GM23248 (cell line): ENCODE measurements at regions not wholly inside any gene's neighbourhood (a gene's known extent, or its start where the extent isn't known, plus 50 kb on each side); places are given as distances from the start of the nearest gene placed in this dataset.

ENCODE experiments used
- DNase-seq: peaks from one replicate; pipeline ENCODE4 v3.0.0-alpha.2; 2015
- H2AFZ ChIP-seq: fragments of 200-600 bp; sonication (generic); 2 replicates; pipeline ENCODE4 v1.6.1; 2016; ENCODE audit warnings: antibody characterized with exemption
- H3F3A ChIP-seq: fragments of 200-600 bp; sonication (generic); 2 replicates; pipeline ENCODE4 v1.6.1; 2016; ENCODE audit warnings: mild to moderate bottlenecking, antibody characterized with exemption, mixed run types; ENCODE audit not compliant: insufficient read depth
- H3K27ac ChIP-seq: fragments of 200-600 bp; sonication (generic); 2 replicates; pipeline ENCODE4 v1.5.1; 2016; ENCODE audit warnings: mild to moderate bottlenecking
- H3K27me3 ChIP-seq: fragments of 200-600 bp; sonication (generic); replicated peaks from 2 replicates; pipeline ENCODE4 v1.6.1; 2016; ENCODE audit warnings: mild to moderate bottlenecking; ENCODE audit not compliant: insufficient read depth
- H3K36me3 ChIP-seq: fragments of 200-600 bp; sonication (generic); 2 replicates; pipeline ENCODE4 v1.6.1; 2016; ENCODE audit warnings: low read depth, mild to moderate bottlenecking
- H3K4me1 ChIP-seq: fragments of 200-600 bp; sonication (generic); 2 replicates; pipeline ENCODE4 v1.6.1; 2016; ENCODE audit warnings: mild to moderate bottlenecking; ENCODE audit not compliant: insufficient read depth
- H3K4me2 ChIP-seq: fragments of 200-600 bp; sonication (generic); one replicate; pipeline ENCODE4 v1.6.1; 2016; ENCODE audit warnings: mild to moderate bottlenecking; ENCODE audit not compliant: unreplicated experiment
- H3K4me3 ChIP-seq: fragments of 200-600 bp; sonication (generic); 2 replicates; pipeline ENCODE4 v1.5.1; 2016; ENCODE audit warnings: mild to moderate bottlenecking
- H3K79me2 ChIP-seq: fragments of 200-600 bp; sonication (generic); 2 replicates; pipeline ENCODE4 v1.6.1; 2016; ENCODE audit warnings: mild to moderate bottlenecking; ENCODE audit not compliant: insufficient read depth
- H3K9ac ChIP-seq: fragments of 200-600 bp; sonication (generic); 2 replicates; pipeline ENCODE4 v1.6.1; 2016; ENCODE audit warnings: mild to moderate bottlenecking
- H3K9me2 ChIP-seq: fragments of 200-600 bp; sonication (generic); 2 replicates; pipeline ENCODE4 v1.6.1; 2016; ENCODE audit warnings: mixed run types, mild to moderate bottlenecking, moderate library complexity; ENCODE audit not compliant: insufficient read depth
- H3K9me3 ChIP-seq: fragments of 200-600 bp; sonication (generic); one replicate; pipeline ENCODE4 v1.6.1; 2017; ENCODE audit warnings: low read depth
- H4K20me1 ChIP-seq: fragments of 200-600 bp; sonication (generic); 2 replicates; pipeline ENCODE4 v1.6.0; 2016; ENCODE audit not compliant: insufficient read depth
- EZH2 ChIP-seq: fragments of 200-600 bp; sonication (generic); IDR thresholded peaks from 2 replicates; pipeline ENCODE4 v1.6.1; 2018; ENCODE audit warnings: antibody characterized with exemption, mild to moderate bottlenecking; ENCODE audit not compliant: insufficient read depth, poor library complexity, severe bottlenecking
- EZH2phosphoT487 ChIP-seq: fragments of 200-600 bp; sonication (generic); IDR thresholded peaks from 2 replicates; pipeline ENCODE4 v1.6.1; 2018; ENCODE audit warnings: antibody characterized with exemption, moderate library complexity, mild to moderate bottlenecking, low read depth; ENCODE audit not compliant: insufficient read depth
- WGBS, 2 experiments: methylation state at CpG; one replicate each; pipeline ENCODE4 v1.1.6; 2015 to 2017; ENCODE audit warnings: low lambda C conversion rate in 2 of 2, low coverage in 1 of 2; ENCODE audit errors: missing lambda C conversion rate in 2 of 2; 5-methylcytosine and 5-hydroxymethylcytosine counted together
- in situ Hi-C: fragments of 300-500 bp; cut with MboI; formaldehyde crosslinking; loops from 2 replicates; pipeline ENCODE4 v1.15.0; 2020

DNA sequence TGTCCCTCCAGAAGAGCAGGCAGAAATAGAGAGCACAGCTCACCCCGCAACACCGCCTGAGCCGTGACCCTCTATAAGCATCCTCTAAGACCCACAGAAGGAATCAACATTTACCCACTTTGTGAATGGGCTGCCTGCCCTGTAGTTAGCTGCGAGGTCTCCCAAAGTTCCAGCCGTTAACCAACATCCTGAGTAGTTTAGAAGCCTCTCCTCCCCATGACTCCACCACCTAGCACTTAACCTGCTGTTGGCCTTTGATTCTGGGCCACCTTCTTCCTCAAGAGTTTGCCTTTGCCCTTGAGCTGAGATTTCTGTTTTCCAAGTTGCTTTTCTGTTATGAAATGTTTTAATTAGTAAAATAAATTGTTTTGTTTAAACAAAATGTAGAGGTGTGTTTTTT is 75.8 kb downstream of the NUDT10 start:
- Histone ChIP-seq H3K79me2 (no peaks in the 10 kb centered on the region), H3K4me2 (no peak overlapping the region), H3K9me2 (no peaks in the 10 kb centered on the region), H3K9me3 (no peaks in the 10 kb centered on the region), H2AFZ (no peak overlapping the region), H3K9ac (no peak overlapping the region), H4K20me1 (no peaks in the 10 kb centered on the region), H3K27me3 (no peaks in the 10 kb centered on the region), H3K36me3 (no peaks in the 10 kb centered on the region), H3K4me1 (no peaks in the 10 kb centered on the region), H3K4me3 (no peak overlapping the region), H3F3A (no peaks in the 10 kb centered on the region), H3K27ac (no peak overlapping the region)
- in situ Hi-C loops = no loop called here
- no peak for DNase-seq
- TF ChIP-seq EZH2 (no peak), EZH2phosphoT487 (no peak)
- WGBS, 2 experiments = 60 to 64% methylated on average over 5 of the region's 5 CpGs

DNA sequence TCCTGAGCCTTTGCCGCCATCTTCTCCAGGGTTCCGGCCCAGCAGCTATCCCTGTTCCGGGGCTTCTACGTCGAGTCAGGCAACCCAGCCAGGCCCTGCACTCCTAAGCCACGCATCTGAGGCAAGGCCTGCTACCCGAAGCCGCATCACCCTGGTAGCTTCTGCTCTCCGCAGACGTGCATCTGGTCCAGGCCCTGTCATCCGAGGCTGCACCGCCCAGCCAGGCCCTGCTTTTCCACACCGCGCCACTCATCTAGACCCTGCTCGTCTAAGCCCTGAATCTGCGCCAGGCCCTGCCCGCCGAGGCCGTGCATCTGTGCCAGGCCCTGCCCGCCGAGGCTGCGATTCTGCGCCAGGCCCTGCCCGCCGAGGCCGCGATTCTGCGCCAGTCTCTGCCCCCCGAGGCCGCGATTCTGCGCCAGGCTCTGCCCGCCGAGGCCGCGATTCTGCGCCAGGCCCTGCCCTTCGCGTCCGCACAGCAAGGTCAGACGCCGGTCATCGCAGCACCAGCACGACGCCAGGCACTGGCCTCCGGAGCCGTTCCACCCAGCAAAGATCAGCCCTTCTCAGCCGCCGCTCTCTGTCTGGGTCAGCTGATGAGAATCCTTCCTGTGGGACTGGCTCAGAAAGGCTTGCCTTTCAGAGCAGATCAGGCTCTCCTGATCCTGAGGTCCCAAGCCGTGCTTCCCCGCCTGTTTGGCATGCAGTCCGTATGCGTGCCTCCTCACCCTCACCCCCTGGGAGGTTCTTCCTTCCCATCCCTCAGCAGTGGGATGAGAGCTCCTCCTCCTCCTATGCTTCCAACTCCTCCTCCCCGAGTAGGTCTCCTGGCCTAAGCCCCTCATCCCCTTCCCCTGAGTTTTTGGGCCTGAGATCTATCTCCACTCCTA is 75.1 kb downstream of the NUDT10 start:
- TF ChIP-seq EZH2 (no peak), EZH2phosphoT487 (no peak)

DNA sequence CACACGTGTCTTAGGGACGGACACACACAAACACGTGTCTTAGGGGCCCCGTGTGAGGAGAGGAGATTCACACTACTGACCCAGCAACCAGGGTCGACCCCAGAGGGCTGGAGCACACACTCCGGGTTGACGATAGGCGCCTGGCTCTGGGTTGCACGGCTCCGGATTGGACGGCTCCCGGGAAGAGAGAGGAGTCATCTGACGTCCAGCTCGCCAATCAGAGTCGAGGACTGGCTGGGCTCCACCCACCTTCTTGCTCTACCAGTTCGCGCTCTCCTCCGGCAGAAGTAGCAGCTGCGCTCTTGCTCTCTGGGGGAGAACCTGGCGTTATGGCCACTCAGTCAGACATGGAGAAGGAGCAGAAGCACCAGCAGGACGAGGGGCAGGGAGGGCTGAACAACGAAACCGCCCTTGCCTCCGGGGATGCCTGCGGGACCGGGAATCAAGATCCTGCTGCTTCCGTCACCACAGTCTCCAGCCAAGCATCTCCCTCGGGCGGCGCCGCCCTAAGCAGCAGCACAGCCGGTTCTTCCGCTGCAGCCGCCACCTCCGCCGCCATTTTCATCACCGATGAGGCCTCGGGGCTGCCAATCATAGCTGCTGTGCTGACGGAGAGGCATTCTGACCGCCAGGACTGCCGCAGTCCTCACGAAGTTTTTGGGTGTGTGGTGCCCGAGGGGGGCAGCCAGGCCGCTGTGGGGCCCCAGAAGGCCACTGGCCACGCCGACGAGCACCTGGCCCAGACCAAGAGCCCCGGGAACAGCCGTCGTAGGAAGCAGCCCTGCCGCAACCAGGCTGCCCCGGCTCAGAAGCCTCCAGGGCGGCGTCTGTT is 74.3 kb downstream of the NUDT10 start:
- Histone ChIP-seq H3K27ac (no peak overlapping the region), H3K36me3 (no peaks in the 10 kb centered on the region), H3K4me2 (no peak overlapping the region), H3K4me3 (no peak overlapping the region), H3K27me3 (no peaks in the 10 kb centered on the region), H3K79me2 (no peaks in the 10 kb centered on the region), H3K9me3 (no peaks in the 10 kb centered on the region), H3K4me1 (no peaks in the 10 kb centered on the region), H4K20me1 (no peaks in the 10 kb centered on the region), H3K9me2 (no peaks in the 10 kb centered on the region), H3K9ac (no peak overlapping the region), H3F3A (no peaks in the 10 kb centered on the region), H2AFZ (no peak overlapping the region)
- 84 to 88% methylated on average over 32 to 39 of the region's 54 CpGs for WGBS, 2 experiments
- DNase-seq = no peak
- in situ Hi-C loops = no loop called here
- TF ChIP-seq EZH2phosphoT487 (no peak), EZH2 (no peak)

More for the DNA sequence above, 75.1 kb downstream of the NUDT10 start:
- Histone ChIP-seq H3K79me2 (no peaks in the 10 kb centered on the region), H3K9ac (no peak overlapping the region), H3K27ac (no peak overlapping the region), H3K4me3 (no peak overlapping the region), H3F3A (no peaks in the 10 kb centered on the region), H3K9me3 (no peaks in the 10 kb centered on the region), H4K20me1 (no peaks in the 10 kb centered on the region), H2AFZ (no peak overlapping the region), H3K36me3 (no peaks in the 10 kb centered on the region), H3K27me3 (no peaks in the 10 kb centered on the region), H3K4me1 (no peaks in the 10 kb centered on the region), H3K4me2 (no peak overlapping the region), H3K9me2 (no peaks in the 10 kb centered on the region)
- WGBS, 2 experiments = 78 to 86% methylated on average over 8 to 38 of the region's 54 CpGs
- in situ Hi-C loops = no loop called here
- DNase-seq = no peak

DNA sequence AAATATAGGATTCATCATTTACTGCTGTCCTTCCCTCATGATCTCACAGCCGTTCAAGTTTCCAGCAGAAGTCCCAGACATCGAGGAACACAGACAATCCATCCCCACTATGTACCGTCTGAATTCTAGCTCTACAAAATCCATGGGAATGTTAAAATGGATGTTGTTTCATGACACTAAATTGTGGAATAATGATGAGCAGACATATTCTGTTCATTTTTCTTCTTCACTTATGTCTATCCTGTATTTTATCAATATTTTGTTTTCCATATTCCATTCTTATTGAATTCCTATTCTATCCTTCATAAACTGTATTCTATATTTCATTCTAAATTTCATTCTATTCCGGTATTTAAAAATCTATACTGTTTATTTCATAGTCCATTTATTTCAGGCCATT is 71.8 kb downstream of the NUDT10 start:
- Histone ChIP-seq H3K4me1 (no peaks in the 10 kb centered on the region), H3K4me2 (no peak overlapping the region), H2AFZ (no peak overlapping the region), H4K20me1 (no peaks in the 10 kb centered on the region), H3K27ac (no peak overlapping the region), H3K36me3 (no peaks in the 10 kb centered on the region), H3K9ac (no peak overlapping the region), H3F3A (no peaks in the 10 kb centered on the region), H3K4me3 (no peak overlapping the region), H3K79me2 (no peaks in the 10 kb centered on the region), H3K9me2 (no peaks in the 10 kb centered on the region), H3K27me3 (no peaks in the 10 kb centered on the region), H3K9me3 (no peaks in the 10 kb centered on the region)
- TF ChIP-seq EZH2phosphoT487 = no peak
- no peak for TF ChIP-seq EZH2
- WGBS, 2 experiments = 65 to 86% methylated on average over 4 of the region's 4 CpGs
- no peak for DNase-seq
- in situ Hi-C loops = no loop called here
